GM18873 (cell line): ENCODE measurements at regions not wholly inside any gene's neighbourhood (a gene's known extent, or its start where the extent isn't known, plus 50 kb on each side); places are given as distances from the start of the nearest gene placed in this dataset.
"Not testable (repeated sequence)": the region's sequence is repeated elsewhere in the genome, so short reads cannot be mapped to it uniquely, and the experiment has no call there.

Source experiments
- ATAC-seq: cut with Tn5 transposase; IDR thresholded peaks from one replicate; pipeline ENCODE4 v1.9.1; 2021; ENCODE audit warnings: mild to moderate bottlenecking, moderate library complexity, moderate number of reproducible peaks; ENCODE audit not compliant: unreplicated experiment, low FRiP score

DNA sequence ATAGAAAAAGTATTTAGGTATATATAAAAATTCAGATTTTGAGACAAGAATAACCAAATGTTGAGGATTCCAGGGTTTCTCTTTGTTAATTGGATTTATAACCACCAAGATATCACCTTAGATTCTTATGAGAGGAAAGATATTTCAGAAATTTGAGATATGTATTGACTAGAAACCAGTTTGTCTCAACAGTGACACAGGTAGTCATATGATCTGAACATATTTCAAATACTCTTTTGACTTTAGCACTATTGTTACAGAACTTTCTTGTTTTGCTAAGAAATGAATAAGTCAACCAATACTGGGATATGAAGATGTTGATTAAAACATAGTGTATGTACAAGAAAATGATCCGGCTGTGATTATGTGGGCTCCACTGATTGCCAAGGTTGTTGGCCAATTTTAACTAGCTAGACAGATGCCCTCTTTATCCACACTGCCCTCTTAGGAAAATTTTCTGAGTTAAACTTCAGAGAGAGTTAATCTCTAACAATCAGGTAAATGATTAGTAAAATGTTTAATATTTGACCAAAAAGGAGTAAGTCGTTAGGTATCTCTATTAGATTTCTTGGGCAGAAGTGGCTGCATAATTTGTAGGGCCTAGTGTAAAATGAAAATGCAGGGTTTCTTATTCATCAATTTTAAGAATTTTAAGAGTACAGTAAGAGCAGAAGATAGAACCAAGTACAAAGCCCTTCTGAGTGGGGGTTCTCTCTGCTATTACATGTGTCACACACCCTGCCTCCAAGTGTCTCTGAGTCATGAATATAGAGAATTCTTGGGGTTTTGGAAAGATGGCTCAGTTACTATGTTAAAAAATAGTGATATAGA lies 376.0 kb downstream of the TFEC start:
- peak; percentile 64 for ATAC-seq

- ATAC-seq, result no peak
These were observed 381.1 kb downstream of the TFEC start for GRCh38 chr7:115649429-115649828.

GRCh38 chr7:115647712-115648111 lies 382.9 kb downstream of the TFEC start:
- no peak for ATAC-seq

GRCh38 chr7:115642194-115642593 lies 388.4 kb downstream of the TFEC start:
- no peak for ATAC-seq

DNA sequence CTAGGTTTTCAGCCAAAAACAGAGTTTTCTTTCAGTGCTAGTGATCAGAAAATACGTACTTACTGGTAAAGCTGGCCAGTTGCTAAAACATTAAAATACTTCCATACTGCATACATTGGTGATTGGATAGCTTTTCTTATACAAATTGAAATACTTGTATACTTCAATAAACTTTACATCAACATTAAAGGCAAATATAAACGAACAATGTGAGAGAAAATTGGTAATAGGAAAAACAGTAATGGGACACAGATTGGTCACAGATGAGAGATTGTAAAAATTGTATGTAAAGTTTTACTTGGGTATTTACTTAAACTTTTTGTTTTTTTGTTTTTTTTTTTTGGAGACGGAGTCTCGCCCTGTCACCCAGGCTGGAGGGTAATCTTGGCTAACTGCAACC lies 391.7 kb downstream of the TFEC start:
- ATAC-seq, result no peak

DNA sequence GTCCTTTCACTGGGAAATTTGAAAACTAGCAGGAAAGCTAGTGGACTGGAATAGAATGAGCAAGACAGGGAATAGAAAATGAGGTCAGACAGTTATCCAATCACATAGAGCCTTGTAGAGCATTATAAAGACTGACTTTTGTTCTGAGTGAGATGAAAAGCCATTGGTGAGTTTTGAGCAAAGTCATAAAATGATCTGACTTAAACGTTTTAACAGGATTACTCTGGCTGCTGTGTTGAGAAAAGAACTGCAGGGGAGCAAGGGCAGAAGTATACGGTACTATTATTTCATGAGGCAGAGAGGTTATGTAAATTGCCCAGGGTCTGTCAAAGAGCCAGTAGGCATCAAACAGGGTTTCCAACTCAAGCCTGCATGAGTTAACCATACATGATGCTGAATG lies 393.4 kb downstream of the TFEC start:
- ATAC-seq, result no peak

DNA sequence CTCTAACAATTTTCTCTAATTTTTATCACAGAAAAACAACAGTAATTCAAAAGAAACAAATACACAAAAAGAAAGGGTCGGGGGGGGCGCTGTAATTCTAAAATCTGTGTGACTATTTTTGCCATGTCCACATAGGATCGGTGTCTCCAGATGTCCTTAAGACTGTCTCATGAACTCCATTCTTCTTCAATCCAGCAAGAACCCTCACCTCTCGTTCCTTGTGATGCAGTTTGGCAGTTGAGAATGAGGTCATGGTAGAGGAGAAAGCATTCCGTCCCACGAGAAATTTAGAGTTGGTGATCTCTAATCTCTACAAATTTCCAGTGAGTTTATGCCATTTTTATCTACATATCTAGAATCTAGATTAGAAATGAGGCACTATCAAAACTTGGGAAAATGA lies 394.7 kb downstream of the TFEC start:
- ATAC-seq, result no peak

- no peak for ATAC-seq
These were observed 395.2 kb downstream of the TFEC start for GRCh38 chr7:115635376-115635775.

DNA sequence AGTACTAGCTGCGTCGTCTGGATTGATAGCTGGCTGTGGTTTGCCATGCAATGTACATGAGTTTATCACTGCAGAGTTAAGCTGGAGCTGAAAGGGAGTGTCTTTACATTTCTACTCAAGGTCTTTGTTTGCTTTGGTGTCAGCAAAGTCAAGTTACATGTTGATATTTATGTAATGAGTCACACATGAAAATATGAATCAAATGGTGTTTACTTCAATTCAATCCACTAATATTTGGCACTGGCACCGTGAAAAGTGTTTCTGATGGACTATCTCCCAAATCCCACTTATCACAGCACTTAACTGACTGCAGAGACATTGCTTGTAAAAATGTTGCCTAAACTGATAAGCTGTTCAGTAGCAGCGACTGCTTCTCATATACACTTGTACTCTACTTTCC lies 395.9 kb downstream of the TFEC start:
- ATAC-seq, result no peak

DNA sequence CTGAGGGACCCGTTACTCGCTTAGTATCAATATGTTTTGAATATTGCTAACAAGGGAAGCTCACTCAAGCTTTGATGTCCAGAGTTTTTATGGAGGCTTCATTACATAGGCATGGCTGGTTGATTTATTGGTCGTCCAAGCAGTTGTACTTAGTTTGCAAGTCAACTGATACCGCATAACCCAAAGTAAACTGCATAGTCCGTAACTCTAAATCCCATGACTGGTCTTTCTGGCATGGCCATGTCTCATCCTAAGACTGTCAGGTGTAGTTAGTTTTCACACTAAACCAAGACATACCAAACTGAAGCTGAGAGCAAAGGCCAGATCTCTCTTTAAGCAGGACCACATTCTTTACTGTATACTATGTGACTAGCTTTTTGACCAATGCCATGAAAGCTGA lies 397.9 kb downstream of the TFEC start:
- no peak for ATAC-seq

DNA sequence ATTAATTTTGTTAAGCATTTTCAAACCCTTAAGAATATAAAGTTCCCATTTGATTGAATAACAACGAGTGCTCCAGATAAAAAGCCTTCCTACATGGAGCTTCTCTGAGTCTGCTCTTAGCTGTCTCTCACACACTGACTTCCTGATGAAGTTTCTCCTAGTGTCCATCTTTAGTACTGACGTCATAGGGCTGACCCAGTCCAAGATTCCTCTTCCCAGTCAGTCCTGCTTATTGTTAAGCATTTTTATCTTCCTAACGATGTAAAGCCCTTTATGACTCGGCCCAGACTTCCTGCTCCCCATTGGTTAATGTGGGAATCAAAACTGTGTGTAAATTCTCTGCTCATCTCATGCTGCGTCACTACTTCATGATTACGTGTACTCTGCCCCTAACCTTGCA lies 398.8 kb downstream of the TFEC start:
- no peak for ATAC-seq

DNA sequence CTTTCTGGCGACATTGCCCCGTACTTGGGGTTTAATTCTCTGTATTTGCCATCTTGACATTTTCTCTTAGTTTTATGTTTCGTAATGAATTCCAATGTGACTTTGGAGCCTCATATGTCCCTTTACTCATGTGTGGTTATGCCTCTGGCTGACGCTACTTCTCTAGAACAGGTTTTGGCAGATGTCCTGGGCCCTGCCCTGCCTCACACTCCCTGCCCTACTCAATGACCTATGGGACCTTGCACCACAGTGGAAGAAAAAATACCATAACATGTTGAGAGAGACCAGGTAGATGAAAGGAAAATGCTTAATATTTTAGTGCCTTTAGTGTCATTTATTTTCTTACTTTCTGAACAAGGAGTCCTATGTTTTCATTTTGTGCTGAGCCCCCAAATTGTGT lies 400.5 kb downstream of the TFEC start:
- no peak for ATAC-seq

- ATAC-seq, result no peak
These were observed 411.9 kb downstream of the TFEC start for GRCh38 chr7:115618676-115619075.

GRCh38 chr7:115613836-115614235 lies 416.7 kb downstream of the TFEC start:
- no peak for ATAC-seq

DNA sequence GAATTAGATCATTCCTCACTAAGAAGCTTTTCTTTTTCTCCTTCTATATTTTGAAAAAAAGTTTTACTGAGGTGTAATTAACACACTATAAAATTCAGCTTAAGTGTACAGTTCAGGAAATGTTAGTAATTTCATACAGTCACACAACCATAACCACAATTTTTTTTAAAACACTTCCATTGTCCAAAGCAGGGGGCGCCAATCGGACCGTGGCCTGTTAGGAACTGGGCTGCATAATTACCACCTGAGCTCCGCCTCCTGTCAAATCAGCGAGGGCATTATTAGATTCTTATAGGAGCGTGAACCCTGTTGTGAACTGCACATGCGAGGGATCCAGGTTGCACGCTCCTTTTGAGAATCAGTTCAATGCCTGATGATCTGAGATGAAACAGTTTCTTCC lies 427.1 kb downstream of the TFEC start:
- no peak for ATAC-seq

DNA sequence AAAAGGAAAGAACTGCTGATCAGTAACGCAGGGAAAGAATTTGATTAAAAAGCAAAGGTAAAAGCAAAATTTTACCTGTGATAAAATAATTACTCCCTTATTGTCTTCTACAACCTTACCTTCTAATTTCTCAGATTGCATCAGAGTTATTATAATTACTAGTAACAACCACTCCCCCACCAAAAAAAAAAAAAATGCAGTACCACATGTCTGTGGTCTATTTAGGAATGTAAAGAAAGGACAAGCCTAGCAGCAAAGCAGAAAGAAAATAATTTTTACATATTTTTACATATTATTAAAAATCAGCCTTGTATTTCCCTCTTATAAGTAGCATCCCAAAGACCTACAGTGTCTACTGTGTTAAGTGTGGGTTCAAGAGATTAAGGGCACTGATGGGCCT lies 430.4 kb downstream of the TFEC start:
- no peak for ATAC-seq

DNA sequence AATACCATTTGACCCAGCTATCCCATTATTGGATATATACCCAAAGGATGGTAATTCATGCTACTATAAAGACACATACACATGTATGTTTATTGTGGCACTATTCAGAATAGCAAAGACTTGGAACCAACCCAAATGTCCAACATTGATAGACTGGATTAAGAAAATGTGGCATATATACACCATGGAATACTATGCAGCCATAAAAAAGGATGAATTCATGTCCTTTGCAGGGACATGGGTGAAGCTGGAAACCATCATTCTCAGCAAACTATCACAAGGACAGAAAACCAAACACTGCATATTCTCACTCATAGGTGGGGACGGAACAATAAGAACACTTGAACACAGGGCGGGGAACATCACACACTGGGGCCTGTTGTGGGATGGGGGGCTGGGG lies 431.4 kb downstream of the TFEC start:
- not testable (repeated sequence) for ATAC-seq

DNA sequence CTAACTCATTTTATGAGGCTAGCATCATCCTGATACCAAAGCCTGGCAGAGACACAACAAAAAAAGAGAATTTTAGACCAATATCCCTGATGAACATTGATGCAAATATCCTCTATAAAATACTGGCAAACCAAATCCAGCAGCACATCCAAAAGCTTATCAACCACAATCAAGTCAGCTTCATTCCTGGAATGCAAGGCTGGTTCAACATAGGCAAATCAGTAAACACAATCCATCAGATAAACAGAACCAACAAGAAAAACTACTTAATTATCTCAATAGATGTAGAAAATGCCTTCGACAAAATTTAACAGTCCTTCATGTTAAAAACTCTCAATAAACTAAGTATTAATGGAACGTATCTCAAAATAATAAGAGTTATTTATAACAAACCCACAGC lies 433.3 kb downstream of the TFEC start:
- ATAC-seq, result not testable (repeated sequence)

DNA sequence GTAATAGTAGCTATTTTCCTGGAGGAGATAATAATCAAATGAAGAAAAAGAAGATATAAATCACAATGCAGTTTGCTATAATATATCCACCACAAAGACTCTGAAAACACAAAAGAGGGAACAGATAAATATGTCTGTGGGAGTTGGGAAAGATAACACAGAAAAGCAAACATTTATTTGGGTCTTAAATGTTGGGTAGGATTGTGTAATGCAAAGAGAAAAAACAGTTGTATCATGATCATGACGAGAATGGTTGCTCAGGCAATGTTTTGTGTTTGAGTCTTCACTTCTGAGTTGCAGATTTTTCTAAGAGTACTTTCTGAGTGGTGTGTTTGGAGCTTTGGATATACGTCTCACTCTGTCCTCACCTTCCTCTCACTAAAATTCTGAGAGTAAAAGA lies 437.5 kb downstream of the TFEC start:
- no peak for ATAC-seq

DNA sequence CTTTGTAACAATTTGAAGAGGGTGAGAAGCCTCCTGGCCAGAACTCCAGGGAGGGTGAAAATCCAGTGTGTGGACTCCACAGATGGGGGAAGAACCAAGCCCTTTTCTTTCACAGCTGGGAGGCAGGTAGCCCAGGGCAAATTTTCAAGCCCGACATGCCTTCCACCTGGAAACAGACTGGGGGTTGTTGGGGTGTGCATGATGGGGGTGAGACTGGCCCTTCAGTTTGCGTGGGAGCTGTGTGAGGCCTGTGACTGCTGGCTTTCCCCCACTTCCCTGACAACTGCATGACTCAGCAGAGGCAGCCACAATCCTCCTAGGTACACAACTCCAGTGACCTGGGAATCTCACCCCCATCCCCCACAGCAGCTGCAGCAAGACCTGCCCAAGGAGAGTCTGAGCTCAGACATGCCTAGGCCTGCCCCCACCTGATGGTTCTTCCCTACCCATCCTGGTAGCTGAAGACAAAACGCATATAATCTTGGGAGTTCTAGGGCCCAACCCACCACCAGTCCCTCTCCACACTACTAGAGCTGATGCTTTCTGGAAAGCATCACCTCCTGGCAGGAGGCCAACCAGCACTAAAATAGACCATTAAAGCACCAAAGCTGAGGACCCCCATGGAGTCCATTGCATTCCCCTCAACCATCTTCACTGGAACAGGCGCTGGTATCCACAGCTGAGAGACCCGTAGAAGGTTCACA lies 445.4 kb downstream of the TFEC start:
- no peak for ATAC-seq

DNA sequence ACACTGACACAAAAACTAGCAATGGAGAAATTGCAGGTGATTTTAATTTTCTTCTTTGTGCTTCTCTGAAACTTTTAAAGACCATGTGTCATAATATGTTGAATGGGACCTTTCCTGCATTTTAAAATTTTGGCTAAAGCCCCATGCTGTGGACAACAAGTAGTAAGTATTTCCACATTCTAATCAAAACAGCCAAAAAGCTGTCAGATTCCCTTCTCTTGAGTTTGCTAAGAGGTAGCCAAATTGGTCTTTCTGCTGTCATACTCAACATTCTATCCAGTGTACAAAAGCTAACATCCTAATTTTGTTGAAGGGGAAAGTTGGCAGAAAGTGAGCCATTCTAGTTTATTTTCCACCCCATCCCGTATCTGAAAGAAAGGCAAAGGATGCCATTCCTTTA lies 447.6 kb downstream of the TFEC start:
- ATAC-seq, result no peak

GRCh38 chr7:115578576-115578975 lies 452.0 kb downstream of the TFEC start:
- no peak for ATAC-seq
